Gastrocnemius medialis (tissue), 4 donors: ENCODE measurements at regions not wholly inside any gene's neighbourhood (a gene's known extent, or its start where the extent isn't known, plus 50 kb on each side); places are given as distances from the start of the nearest gene placed in this dataset.

Source experiments
- ATAC-seq, 2 donors: fragments of 150-250 bp; one replicate each; pipeline ENCODE4 v1.9.1; 2016
- DNase-seq, 2 donors: peaks; one replicate each; pipeline ENCODE4 v3.0.0-alpha.2; 2019
- H3K27ac ChIP-seq, 4 donors: fragments of 200-600 bp; sonication (generic); 1 replicate in 1 of 4; 2 replicates in 3 of 4; pipeline ENCODE4 v1.5.1; 2016 to 2018; ENCODE audit warnings: mild to moderate bottlenecking in 2 of 4, moderate library complexity in 1 of 4
- H3K27me3 ChIP-seq, 3 donors: fragments of 200-600 bp; sonication (generic) in 2 of 3; 1 replicate in 1 of 3; 2 replicates in 2 of 3; pipeline versions ENCODE4 v1.5.1 to v1.6.0; 2016 to 2019; ENCODE audit warnings: mild to moderate bottlenecking in 1 of 3, moderate library complexity in 1 of 3
- H3K36me3 ChIP-seq, 2 donors: fragments of 200-600 bp; sonication (generic) in 1 of 2; one replicate each; pipeline ENCODE4 v1.5.1; 2017 to 2018
- H3K4me1 ChIP-seq, 2 donors: fragments of 200-600 bp; sonication (generic) in 1 of 2; one replicate each; pipeline ENCODE4 v1.5.1; 2016 to 2017; ENCODE audit warnings: mild to moderate bottlenecking in 2 of 2
- H3K4me3 ChIP-seq, 4 donors: fragments of 200-600 bp; sonication (generic) in 3 of 4; 1 replicate in 1 of 4; 2 replicates in 3 of 4; pipeline ENCODE4 v1.5.1; 2016 to 2019; ENCODE audit warnings: mild to moderate bottlenecking in 2 of 4
- H3K9me3 ChIP-seq, 3 donors: fragments of 200-600 bp; sonication (generic) in 2 of 3; 1 replicate in 1 of 3; 2 replicates in 2 of 3; pipeline ENCODE4 v1.5.1; 2016 to 2019
- CTCF ChIP-seq, 5 experiments: fragments of 450-650 bp in 3 of 5; fragments of 200-600 bp in 2 of 5; sonication (generic) in 2 of 5; IDR thresholded peaks in 4 of 5; conservative IDR thresholded peaks in 1 of 5; 1 replicate in 4 of 5; 2 replicates in 1 of 5; pipeline ENCODE4 v1.5.1; 2016 to 2019; ENCODE audit warnings: antibody characterized with exemption in 5 of 5, mild to moderate bottlenecking in 3 of 5, moderate library complexity in 3 of 5
- POLR2A ChIP-seq, 2 donors: fragments of 450-650 bp; IDR thresholded peaks; one replicate each; pipeline ENCODE4 v1.6.1; 2017; ENCODE audit warnings: antibody characterized with exemption in 2 of 2, mild to moderate bottlenecking in 2 of 2, moderate library complexity in 2 of 2
- in situ Hi-C, 4 donors: fragments of 200-750 bp; cut with MboI; loops; one replicate each; pipeline versions ENCODE4 v1.15.0 to v1.8.0; 2017; ENCODE audit warnings: low sequenced_read_pairs in 4 of 4
- intact Hi-C: fragments of 100-400 bp; cut with DNase I; formaldehyde crosslinking; loops from one replicate; pipeline ENCODE4 v1.15.1; 2023; ENCODE audit warnings: low total_unique reads

- H3K27ac ChIP-seq: no peak overlapping the region
Observed at GRCh38 chr6:112833581-112834131, 486.5 kb downstream of the RFPL4B start.

GRCh38 chr6:112835078-112835477, 487.9 kb downstream of the RFPL4B start:
- no peaks in the 10 kb centered on the region for H3K27me3 ChIP-seq
- in situ Hi-C loops (no loop called here), intact Hi-C loops (no loop called here)
- no peak for TF ChIP-seq POLR2A (IDR thresholded peaks at IDR 0.05)
- TF ChIP-seq CTCF (IDR thresholded peaks at IDR 0.05 in 4 of 5, conservative IDR thresholded peaks at IDR 0.05 in 1 of 5): no peak
- no peaks in the 10 kb centered on the region for H3K9me3 ChIP-seq
- no peak for ATAC-seq
- no peak overlapping the region for H3K4me3 ChIP-seq
- no peak for DNase-seq
- peaks cover 7 to 8% of the 10 kb centered on the region in 2 donors for H3K4me1 ChIP-seq
- no peak overlapping the region for H3K27ac ChIP-seq
- no peaks in the 10 kb centered on the region for H3K36me3 ChIP-seq

More at GRCh38 chr6:112833581-112834131, 486.5 kb downstream of the RFPL4B start:
- in situ Hi-C loops (no loop called here), intact Hi-C loops (no loop called here)
- TF ChIP-seq POLR2A (IDR thresholded peaks at IDR 0.05) (no peak), CTCF (IDR thresholded peaks at IDR 0.05 in 4 of 5, conservative IDR thresholded peaks at IDR 0.05 in 1 of 5) (no peak)
- Histone ChIP-seq H3K4me1 (peaks cover 7 to 8% of the 10 kb centered on the region in 2 donors), H3K4me3 (no peak overlapping the region), H3K27me3 (no peaks in the 10 kb centered on the region), H3K9me3 (no peaks in the 10 kb centered on the region), H3K36me3 (no peaks in the 10 kb centered on the region)
- ATAC-seq (peak in 1 of 2 donors; percentile 78), DNase-seq (peak in 1 of 2 donors; percentile 12)

DNA sequence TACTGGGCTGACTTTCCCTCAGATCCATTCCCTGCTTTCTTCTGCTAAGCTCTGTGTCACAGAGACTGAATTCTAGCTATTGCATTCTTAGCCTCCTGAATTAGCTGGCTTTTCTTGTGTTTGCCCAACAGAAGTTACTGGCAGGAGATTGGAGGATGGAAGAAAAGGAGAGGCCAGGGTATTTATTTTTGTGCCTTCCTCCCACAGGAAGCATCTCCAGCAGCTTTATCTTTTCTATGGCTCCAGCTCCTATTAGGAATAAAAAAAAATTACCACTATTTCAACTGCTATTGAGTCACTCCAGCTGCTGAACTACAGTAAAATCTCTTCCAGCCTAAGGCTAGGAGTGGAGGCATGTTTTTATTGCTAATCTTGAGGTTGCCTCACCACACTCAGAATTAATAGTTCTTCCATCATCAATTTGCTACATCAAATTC, 492.4 kb downstream of the RFPL4B start:
- TF ChIP-seq POLR2A (IDR thresholded peaks at IDR 0.05): no peak
- no peak for TF ChIP-seq CTCF (IDR thresholded peaks at IDR 0.05 in 4 of 5, conservative IDR thresholded peaks at IDR 0.05 in 1 of 5)
- Histone ChIP-seq H3K27ac (no peak overlapping the region), H3K27me3 (no peaks in the 10 kb centered on the region), H3K4me3 (no peak overlapping the region), H3K9me3 (no peaks in the 10 kb centered on the region), H3K4me1 (no peaks in the 10 kb centered on the region), H3K36me3 (no peaks in the 10 kb centered on the region)
- in situ Hi-C loops: no loop called here
- ATAC-seq (no peak), DNase-seq (no peak)
- intact Hi-C loops: no loop called here

DNA sequence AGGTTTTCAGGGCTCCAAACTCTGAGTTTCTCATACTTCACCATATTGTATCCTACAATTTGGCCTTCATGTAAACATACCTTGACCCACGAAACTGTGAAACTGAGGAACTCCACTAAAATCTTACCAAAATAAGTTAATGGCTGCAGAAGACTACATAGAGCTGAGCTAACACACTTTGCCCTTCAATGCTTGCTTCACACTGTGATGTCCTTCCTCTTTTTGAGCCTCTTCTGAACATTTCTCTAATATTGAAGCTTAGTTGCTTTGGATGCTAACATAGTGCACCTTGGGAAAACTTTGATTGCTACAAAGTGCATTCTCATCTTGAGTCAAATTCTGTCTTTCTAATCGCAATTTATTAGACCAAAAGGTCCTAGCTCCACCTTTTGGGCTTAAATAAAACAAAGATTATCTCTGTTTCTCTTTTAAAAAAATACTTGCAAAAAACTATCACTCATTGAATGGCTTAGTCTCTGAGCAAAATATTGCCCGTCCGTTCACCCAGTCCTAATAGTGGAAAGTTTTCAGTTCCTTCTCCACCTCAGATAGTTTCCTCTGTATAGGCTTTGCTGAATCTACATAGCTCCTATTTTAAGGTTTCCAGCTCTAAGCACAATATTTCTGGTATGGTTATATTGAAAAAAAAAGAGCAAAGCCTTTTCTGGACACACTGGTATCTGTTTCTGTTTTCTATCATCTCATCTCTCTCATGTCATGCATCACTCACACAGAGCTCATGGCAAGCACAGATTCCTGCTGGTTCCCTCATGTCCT, 494.6 kb downstream of the RFPL4B start:
- TF ChIP-seq POLR2A (IDR thresholded peaks at IDR 0.05) (no peak), CTCF (IDR thresholded peaks at IDR 0.05 in 4 of 5, conservative IDR thresholded peaks at IDR 0.05 in 1 of 5) (no peak)
- H3K36me3 ChIP-seq: no peaks in the 10 kb centered on the region
- H3K4me1 ChIP-seq: no peaks in the 10 kb centered on the region
- H3K27ac ChIP-seq: no peak overlapping the region
- DNase-seq: no peak
- no peaks in the 10 kb centered on the region for H3K27me3 ChIP-seq
- no peak overlapping the region for H3K4me3 ChIP-seq
- intact Hi-C loops (no loop called here), in situ Hi-C loops (no loop called here)
- ATAC-seq: no peak
- H3K9me3 ChIP-seq: no peaks in the 10 kb centered on the region
